Gastroesophageal sphincter (tissue), 4 donors: ENCODE measurements at regions not wholly inside any gene's neighbourhood (a gene's known extent, or its start where the extent isn't known, plus 50 kb on each side); places are given as distances from the start of the nearest gene placed in this dataset.

Source experiments
- ATAC-seq: fragments of 150-250 bp; one replicate; pipeline ENCODE4 v1.9.1; 2016; ENCODE audit warnings: mild to moderate bottlenecking, moderate library complexity
- H3K27ac ChIP-seq, 4 donors: fragments of 200-600 bp; sonication (generic) in 3 of 4; 1 replicate in 3 of 4; 2 replicates in 1 of 4; pipeline ENCODE4 v1.5.1; 2016 to 2019
- H3K27me3 ChIP-seq: fragments of 200-600 bp; sonication (generic); one replicate; pipeline ENCODE4 v1.5.1; 2019
- H3K36me3 ChIP-seq, 2 donors: fragments of 200-600 bp; sonication (generic); one replicate each; pipeline ENCODE4 v1.5.1; 2019; ENCODE audit warnings: control low read depth in 1 of 2
- H3K4me1 ChIP-seq, 3 donors: fragments of 200-600 bp; sonication (generic); 1 replicate in 2 of 3; 2 replicates in 1 of 3; pipeline ENCODE4 v1.5.1; 2016 to 2019; ENCODE audit warnings: control low read depth in 2 of 3
- H3K4me3 ChIP-seq, 2 donors: fragments of 200-600 bp; sonication (generic); one replicate each; pipeline ENCODE4 v1.5.1; 2019; ENCODE audit warnings: mild to moderate bottlenecking in 1 of 2, moderate library complexity in 1 of 2
- H3K9me3 ChIP-seq, 3 donors: fragments of 200-600 bp; sonication (generic); one replicate each; pipeline ENCODE4 v1.5.1; 2017 to 2019; ENCODE audit warnings: control low read depth in 2 of 3
- CTCF ChIP-seq, 4 experiments: fragments of 200-600 bp in 2 of 4; fragments of 450-650 bp in 2 of 4; sonication (generic) in 1 of 4; IDR thresholded peaks; one replicate each; pipeline ENCODE4 v1.5.1; 2017 to 2019; ENCODE audit warnings: antibody characterized with exemption in 4 of 4, mild to moderate bottlenecking in 2 of 4, moderate library complexity in 2 of 4
- EP300 ChIP-seq: sonication (generic); formaldehyde crosslinking; IDR thresholded peaks from one replicate; pipeline ENCODE4 v1.6.1; 2017; ENCODE audit warnings: antibody characterized with exemption, mild to moderate bottlenecking
- POLR2A ChIP-seq, 2 donors: fragments of 450-650 bp; IDR thresholded peaks; one replicate each; pipeline ENCODE4 v1.6.1; 2017; ENCODE audit warnings: antibody characterized with exemption in 2 of 2, mild to moderate bottlenecking in 2 of 2, moderate library complexity in 1 of 2
- POLR2AphosphoS5 ChIP-seq: sonication (generic); formaldehyde crosslinking; IDR thresholded peaks from one replicate; pipeline ENCODE4 v1.6.1; 2017; ENCODE audit warnings: antibody characterized with exemption
- WGBS, 2 donors: methylation state at CpG; one replicate each; pipeline ENCODE4 v1.1.5; 2018; ENCODE audit warnings: low coverage in 1 of 2; 5-methylcytosine and 5-hydroxymethylcytosine counted together

DNA sequence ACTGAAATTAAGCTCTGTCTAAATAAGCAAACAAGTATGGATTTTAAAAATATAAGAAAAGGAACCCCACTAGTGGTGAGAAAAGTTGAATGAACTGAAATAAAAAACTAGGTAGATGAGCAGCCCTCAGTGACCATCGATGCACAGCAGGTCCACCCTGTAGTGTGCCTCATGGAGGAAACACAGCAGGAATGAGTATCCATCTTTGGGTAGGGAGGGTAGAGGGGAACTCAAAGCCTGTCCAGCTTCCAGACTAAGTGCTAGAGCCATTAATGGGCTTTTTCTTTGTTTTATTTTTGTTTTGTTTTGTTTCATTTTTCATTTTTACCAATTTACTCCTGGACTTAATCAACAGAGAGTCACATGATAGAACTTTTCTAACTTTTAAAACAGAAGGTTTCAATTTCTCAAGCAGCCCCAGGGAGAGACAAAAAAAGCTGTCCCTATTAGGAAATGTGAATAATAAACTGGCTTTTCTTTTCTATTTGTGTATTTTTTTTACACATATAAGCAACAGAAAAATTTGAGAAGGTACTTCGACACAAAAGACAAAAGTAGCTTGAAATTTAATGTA, 700.6 kb downstream of the HACE1 start:
- Histone ChIP-seq H3K27me3 (no peaks in the 10 kb centered on the region), H3K4me3 (no peak overlapping the region), H3K27ac (no peak overlapping the region), H3K9me3 (no peaks in the 10 kb centered on the region), H3K4me1 (no peaks in the 10 kb centered on the region), H3K36me3 (no peaks in the 10 kb centered on the region)
- ATAC-seq = no peak
- no peak for TF ChIP-seq CTCF (IDR thresholded peaks at IDR 0.05)
- no peak for TF ChIP-seq POLR2A (IDR thresholded peaks at IDR 0.05)
- WGBS, 2 donors = 82 to 95% methylated on average over 2 of the region's 2 CpGs

DNA sequence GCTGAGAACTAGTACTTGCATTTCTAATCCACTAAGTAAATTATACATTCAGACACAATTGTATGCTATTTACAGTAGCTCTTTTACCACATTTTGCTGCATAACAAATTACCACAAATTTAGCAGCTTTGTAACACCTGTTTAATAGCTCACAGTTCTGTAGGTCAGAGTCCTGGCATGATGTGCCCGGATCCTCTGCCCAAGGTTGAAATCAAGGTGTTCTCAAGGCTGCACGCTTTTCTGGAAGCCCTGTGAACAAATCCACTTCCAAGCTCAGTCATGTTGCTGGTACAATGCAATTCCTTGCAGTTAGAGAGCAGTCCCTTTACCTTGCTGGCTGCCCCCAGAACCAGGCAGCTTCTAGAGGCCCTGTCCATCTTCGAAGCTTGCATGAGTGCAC, 716.0 kb downstream of the HACE1 start:
- ATAC-seq = no peak
- no peaks in the 10 kb centered on the region for H3K9me3 ChIP-seq
- H3K36me3 ChIP-seq = no peaks in the 10 kb centered on the region
- 100% methylated on average over 1 of the region's 3 CpGs for WGBS, 2 donors
- no peak overlapping the region for H3K4me3 ChIP-seq
- no peak for TF ChIP-seq POLR2AphosphoS5
- no peak overlapping the region for H3K27ac ChIP-seq
- H3K4me1 ChIP-seq = no peaks in the 10 kb centered on the region
- H3K27me3 ChIP-seq = no peaks in the 10 kb centered on the region

- no peak for ATAC-seq
- Histone ChIP-seq H3K9me3 (no peaks in the 10 kb centered on the region), H3K36me3 (no peaks in the 10 kb centered on the region), H3K27ac (no peak overlapping the region), H3K27me3 (no peaks in the 10 kb centered on the region), H3K4me1 (no peaks in the 10 kb centered on the region), H3K4me3 (no peak overlapping the region)
- TF ChIP-seq EP300 (no peak), POLR2AphosphoS5 (no peak), CTCF (IDR thresholded peaks at IDR 0.05) (no peak), POLR2A (IDR thresholded peaks at IDR 0.05) (no peak)
- 50% methylated on average over 1 of the region's 1 CpG; no CpG with 5 or more reads in 1 of the 2 donors for WGBS, 2 donors
Measured at GRCh38 chr6:104134876-104135275, 724.8 kb downstream of the HACE1 start.

DNA sequence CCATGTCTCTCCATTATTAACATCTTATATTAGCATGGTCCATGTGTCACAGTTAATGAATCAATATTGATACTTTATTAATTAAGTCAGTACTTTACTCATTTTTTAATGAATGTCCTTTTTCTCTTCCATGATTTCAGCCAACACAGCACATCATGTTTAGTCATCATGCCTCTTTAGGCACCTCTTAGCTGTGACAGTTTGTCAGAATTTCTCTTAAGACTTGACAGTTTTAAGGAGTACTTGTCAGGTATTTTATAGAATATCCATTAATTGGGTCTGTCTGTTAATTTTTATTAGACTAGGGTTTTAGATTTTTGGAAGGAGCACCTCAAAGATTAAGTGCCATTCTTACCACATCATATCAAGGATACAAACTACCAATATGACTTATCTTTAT, 729.4 kb downstream of the HACE1 start:
- no peaks in the 10 kb centered on the region for H3K9me3 ChIP-seq
- ATAC-seq = no peak
- no peaks in the 10 kb centered on the region for H3K36me3 ChIP-seq
- TF ChIP-seq POLR2A (IDR thresholded peaks at IDR 0.05) = no peak
- TF ChIP-seq POLR2AphosphoS5 = no peak
- no peak for TF ChIP-seq EP300
- no peak for TF ChIP-seq CTCF (IDR thresholded peaks at IDR 0.05)
- no peak overlapping the region for H3K27ac ChIP-seq
- no peak overlapping the region for H3K4me3 ChIP-seq
- H3K27me3 ChIP-seq = no peaks in the 10 kb centered on the region
- no peaks in the 10 kb centered on the region for H3K4me1 ChIP-seq

DNA sequence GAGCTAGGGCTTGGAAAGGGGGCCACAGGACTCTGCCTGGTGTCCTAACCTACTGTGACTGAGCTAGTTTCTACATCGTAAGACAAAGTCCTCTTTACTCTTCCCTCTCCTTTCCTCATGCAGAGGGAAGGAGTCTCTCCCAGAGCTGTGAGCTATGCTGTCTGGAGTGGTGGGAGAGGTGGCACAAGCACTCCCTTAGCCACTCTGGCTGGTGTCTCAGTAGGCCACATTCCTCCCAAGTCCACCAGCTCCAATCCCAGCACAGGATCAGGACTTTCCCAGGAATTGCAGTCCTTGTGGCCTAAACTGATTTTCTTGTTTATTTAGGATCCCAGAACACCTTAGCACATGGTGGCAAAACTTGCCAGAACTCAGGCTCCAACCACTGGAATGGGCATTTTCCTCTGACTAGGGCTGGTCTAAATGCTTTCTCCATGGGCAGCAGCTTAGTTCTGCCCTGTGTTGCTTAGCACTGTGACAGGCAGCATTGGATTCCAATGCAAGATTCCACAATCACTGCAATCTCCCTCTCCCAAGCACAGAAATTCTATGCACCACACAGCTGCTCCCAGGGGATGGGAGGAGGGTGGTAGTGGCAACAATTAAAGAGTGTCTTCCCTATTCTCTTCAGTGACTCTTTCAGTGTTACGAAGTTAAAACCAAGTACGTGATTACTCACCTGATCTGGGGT, 733.3 kb downstream of the HACE1 start:
- H3K9me3 ChIP-seq = no peaks in the 10 kb centered on the region
- no peak overlapping the region for H3K27ac ChIP-seq
- ATAC-seq = no peak
- H3K27me3 ChIP-seq = no peaks in the 10 kb centered on the region
- WGBS, 2 donors = 90% methylated on average over 2 of the region's 3 CpGs; no CpG with 5 or more reads in 1 of the 2 donors
- no peak overlapping the region for H3K4me3 ChIP-seq
- TF ChIP-seq EP300 (no peak), CTCF (IDR thresholded peaks at IDR 0.05) (no peak), POLR2AphosphoS5 (no peak), POLR2A (IDR thresholded peaks at IDR 0.05) (no peak)
- H3K36me3 ChIP-seq = no peaks in the 10 kb centered on the region
- H3K4me1 ChIP-seq = no peaks in the 10 kb centered on the region
